WTC11 (cell line): ENCODE measurements at regions not wholly inside any gene's neighbourhood (a gene's known extent, or its start where the extent isn't known, plus 50 kb on each side); places are given as distances from the start of the nearest gene placed in this dataset.

Source experiments
- ELF4 ChIP-seq: sonication (generic); formaldehyde crosslinking; IDR thresholded peaks from 2 replicates; pipeline ENCODE4 v1.8.1; 2022; ENCODE audit warnings: low read depth, mild to moderate bottlenecking, moderate library complexity, missing genetic modification reagents
- EMX1 ChIP-seq: fragments of 250-450 bp; sonication (Bioruptor Pico); IDR thresholded peaks from 2 replicates; pipeline ENCODE4 v1.8.0; 2021; ENCODE audit warnings: mild to moderate bottlenecking
- FOXJ3 ChIP-seq: sonication (generic); formaldehyde crosslinking; IDR thresholded peaks from 2 replicates; pipeline ENCODE4 v1.9.0; 2021; ENCODE audit warnings: missing genetic modification reagents, mild to moderate bottlenecking, borderline replicate concordance
- MAX ChIP-seq: sonication (generic); formaldehyde crosslinking; IDR thresholded peaks from 2 replicates; pipeline ENCODE4 v1.8.0; 2022; ENCODE audit warnings: mild to moderate bottlenecking, missing genetic modification reagents
- OVOL2 ChIP-seq: fragments of 250-450 bp; sonication (Bioruptor Pico); IDR thresholded peaks from 2 replicates; pipeline ENCODE4 v1.9.0; 2021; ENCODE audit warnings: mild to moderate bottlenecking, borderline replicate concordance
- SP1 ChIP-seq: sonication (generic); formaldehyde crosslinking; conservative IDR thresholded peaks from 2 replicates; pipeline ENCODE4 v1.8.1; 2022; ENCODE audit warnings: missing genetic modification reagents
- STAT6 ChIP-seq: sonication (generic); formaldehyde crosslinking; conservative IDR thresholded peaks from 2 replicates; pipeline ENCODE4 v1.8.1; 2023; ENCODE audit warnings: mild to moderate bottlenecking, low read depth, missing genetic modification reagents, moderate library complexity
- TCF7 ChIP-seq: sonication (generic); formaldehyde crosslinking; IDR thresholded peaks from 2 replicates; pipeline ENCODE4 v1.8.0; 2022; ENCODE audit warnings: mild to moderate bottlenecking, low read depth, missing genetic modification reagents, moderate library complexity
- TP53 ChIP-seq: sonication (generic); formaldehyde crosslinking; IDR thresholded peaks from 2 replicates; pipeline ENCODE4 v1.8.1; 2023; ENCODE audit warnings: mild to moderate bottlenecking, missing genetic modification reagents
- USF2 ChIP-seq: sonication (generic); formaldehyde crosslinking; IDR thresholded peaks from 2 replicates; pipeline ENCODE4 v1.8.1; 2023; ENCODE audit warnings: mild to moderate bottlenecking, missing genetic modification reagents, moderate library complexity
- ZNF121 ChIP-seq: sonication (generic); formaldehyde crosslinking; IDR thresholded peaks from 2 replicates; pipeline ENCODE4 v1.8.0; 2023; ENCODE audit warnings: missing genetic modification reagents
- ZSCAN18 ChIP-seq: fragments of 250-450 bp; sonication (Bioruptor Pico); IDR thresholded peaks from 2 replicates; pipeline ENCODE4 v2.1.2; 2022; ENCODE audit warnings: mild to moderate bottlenecking, moderate library complexity
- TF ChIP-seq, protein P1 (sequence below): fragments of 200-600 bp; IDR thresholded peaks from 2 replicates; pipeline ENCODE4 v1.8.0; 2022; ENCODE audit warnings: antibody characterized with exemption

GRCh38 chr5:74482990-74483389, 157.5 kb downstream of the ENC1 start:
- TF ChIP-seq, protein P1, sequence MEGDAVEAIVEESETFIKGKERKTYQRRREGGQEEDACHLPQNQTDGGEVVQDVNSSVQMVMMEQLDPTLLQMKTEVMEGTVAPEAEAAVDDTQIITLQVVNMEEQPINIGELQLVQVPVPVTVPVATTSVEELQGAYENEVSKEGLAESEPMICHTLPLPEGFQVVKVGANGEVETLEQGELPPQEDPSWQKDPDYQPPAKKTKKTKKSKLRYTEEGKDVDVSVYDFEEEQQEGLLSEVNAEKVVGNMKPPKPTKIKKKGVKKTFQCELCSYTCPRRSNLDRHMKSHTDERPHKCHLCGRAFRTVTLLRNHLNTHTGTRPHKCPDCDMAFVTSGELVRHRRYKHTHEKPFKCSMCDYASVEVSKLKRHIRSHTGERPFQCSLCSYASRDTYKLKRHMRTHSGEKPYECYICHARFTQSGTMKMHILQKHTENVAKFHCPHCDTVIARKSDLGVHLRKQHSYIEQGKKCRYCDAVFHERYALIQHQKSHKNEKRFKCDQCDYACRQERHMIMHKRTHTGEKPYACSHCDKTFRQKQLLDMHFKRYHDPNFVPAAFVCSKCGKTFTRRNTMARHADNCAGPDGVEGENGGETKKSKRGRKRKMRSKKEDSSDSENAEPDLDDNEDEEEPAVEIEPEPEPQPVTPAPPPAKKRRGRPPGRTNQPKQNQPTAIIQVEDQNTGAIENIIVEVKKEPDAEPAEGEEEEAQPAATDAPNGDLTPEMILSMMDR = no peak
- TF ChIP-seq MAX (CRISPR knock-in tag) (no peak), TP53 (CRISPR knock-in tag) (no peak), SP1 (CRISPR knock-in tag) (no peak), FOXJ3 (CRISPR knock-in tag) (no peak), ZNF121 (CRISPR knock-in tag) (no peak), USF2 (CRISPR knock-in tag) (no peak), STAT6 (no peak), OVOL2 (CRISPR knock-in tag) (no peak), EMX1 (no peak), ZSCAN18 (CRISPR knock-in tag) (no peak), TCF7 (CRISPR knock-in tag) (no peak), ELF4 (no peak)
